SU-DHL-6 (cell line): ENCODE measurements at regions not wholly inside any gene's neighbourhood (a gene's known extent, or its start where the extent isn't known, plus 50 kb on each side); places are given as distances from the start of the nearest gene placed in this dataset.

Source experiments
- H2AFZ ChIP-seq: fragments of 200-600 bp; sonication (generic); 2 replicates; pipeline ENCODE4 v1.6.1; 2014; ENCODE audit warnings: low read depth, mild to moderate bottlenecking, moderate library complexity, mixed read lengths, antibody characterized with exemption, low read length; ENCODE audit not compliant: severe bottlenecking
- H3F3A ChIP-seq: fragments of 200-600 bp; shearing (Covaris generic); 2 replicates; pipeline ENCODE4 v1.6.0; 2016; ENCODE audit warnings: antibody characterized with exemption, mild to moderate bottlenecking; ENCODE audit not compliant: insufficient read depth
- H3K27ac ChIP-seq: fragments of 200-600 bp; sonication (generic); 2 replicates; pipeline ENCODE4 v1.5.1; 2016; ENCODE audit warnings: low read depth, mild to moderate bottlenecking, low read length, moderate library complexity, mixed read lengths
- H3K27me3 ChIP-seq: fragments of 200-600 bp; sonication (generic), shearing (Covaris generic); 2 replicates; pipeline ENCODE4 v1.6.0; 2014; ENCODE audit warnings: mild to moderate bottlenecking, low read length
- H3K36me3 ChIP-seq: fragments of 200-600 bp; sonication (generic); 2 replicates; pipeline ENCODE4 v1.6.1; 2014; ENCODE audit warnings: mild to moderate bottlenecking, low read length, mixed read lengths
- H3K4me2 ChIP-seq: fragments of 300-600, 200-600 bp; shearing (Covaris generic), sonication (generic); 2 replicates; pipeline ENCODE4 v1.6.0; 2014; ENCODE audit warnings: low read length, low read depth, mild to moderate bottlenecking; ENCODE audit not compliant: poor library complexity, severe bottlenecking
- H3K4me3 ChIP-seq: fragments of 200-600 bp; sonication (generic); 2 replicates; pipeline ENCODE4 v1.5.1; 2014; ENCODE audit warnings: antibody characterized with exemption, low read length, mild to moderate bottlenecking, mixed read lengths; ENCODE audit not compliant: insufficient read depth, poor library complexity, severe bottlenecking
- H3K79me2 ChIP-seq: fragments of 200-600 bp; sonication (generic); 2 replicates; pipeline ENCODE4 v1.6.1; 2014; ENCODE audit warnings: mild to moderate bottlenecking, low read length, moderate library complexity; ENCODE audit not compliant: insufficient read depth
- H3K9ac ChIP-seq: fragments of 200-600 bp; sonication (generic); 2 replicates; pipeline ENCODE4 v1.7.0; 2014; ENCODE audit warnings: mild to moderate bottlenecking, low read length
- H3K9me2 ChIP-seq: fragments of 200-600 bp; sonication (generic); replicated peaks from 2 replicates; pipeline ENCODE4 v1.6.1; 2014; ENCODE audit warnings: low read length; ENCODE audit not compliant: insufficient read depth
- H3K9me3 ChIP-seq: fragments of 200-600 bp; sonication (generic); 2 replicates; pipeline ENCODE4 v1.6.1; 2014; ENCODE audit warnings: low read length, mixed read lengths; ENCODE audit not compliant: insufficient read depth
- H4K20me1 ChIP-seq: fragments of 200-600 bp; sonication (generic); 2 replicates; pipeline ENCODE4 v1.6.1; 2014; ENCODE audit warnings: low read depth, mild to moderate bottlenecking, antibody characterized with exemption, low read length, moderate library complexity, mixed read lengths
- CTCF ChIP-seq: fragments of 200-600 bp; sonication (generic); IDR thresholded peaks from one replicate; pipeline ENCODE4 v1.5.1; 2017; ENCODE audit warnings: antibody characterized with exemption, mild to moderate bottlenecking, low read length, moderate library complexity; ENCODE audit not compliant: insufficient read depth, poor library complexity, severe bottlenecking
- EZH2phosphoT487 ChIP-seq: fragments of 200-600 bp; sonication (generic), shearing (Covaris generic); conservative IDR thresholded peaks from 2 replicates; pipeline ENCODE4 v1.6.1; 2018; ENCODE audit warnings: mild to moderate bottlenecking, antibody characterized with exemption, low read length, moderate library complexity, mixed read lengths

DNA sequence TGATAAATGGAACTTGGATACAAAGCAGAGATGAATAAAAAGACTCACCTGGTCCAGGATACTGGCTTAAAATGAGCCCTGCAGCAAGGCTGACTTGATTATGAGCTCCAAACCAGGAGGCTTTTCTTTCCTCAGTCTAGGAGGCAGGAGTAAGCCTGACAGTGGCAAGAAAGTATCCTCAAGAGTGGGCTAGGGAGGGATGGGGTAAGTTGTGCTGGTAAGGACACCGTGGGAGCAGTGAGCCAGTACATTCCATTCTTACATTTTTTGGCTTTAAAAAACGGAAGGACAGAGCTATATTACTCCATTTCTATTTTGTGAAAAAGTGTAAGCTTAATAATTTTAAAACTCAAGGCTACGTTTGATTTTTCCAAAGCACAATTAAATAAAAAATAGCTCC is 187.1 kb upstream of the DDI1 start:
- Histone ChIP-seq H3K36me3 (no peaks in the 10 kb centered on the region), H3K27me3 (no peaks in the 10 kb centered on the region), H3K27ac (no peak overlapping the region), H3F3A (no peaks in the 10 kb centered on the region), H3K4me2 (no peak overlapping the region), H3K79me2 (no peaks in the 10 kb centered on the region), H3K9ac (no peak overlapping the region), H2AFZ (no peak overlapping the region), H3K9me2 (no peaks in the 10 kb centered on the region), H3K4me3 (no peak overlapping the region), H4K20me1 (no peaks in the 10 kb centered on the region), H3K9me3 (no peaks in the 10 kb centered on the region)
- TF ChIP-seq EZH2phosphoT487 (no peak), CTCF (no peak)

GRCh38 chr11:103850419-103851165 is 185.8 kb upstream of the DDI1 start:
- Histone ChIP-seq H3K27ac (no peak overlapping the region), H3K4me3 (no peak overlapping the region), H3K4me2 (no peak overlapping the region), H2AFZ (no peak overlapping the region), H3K9me3 (no peaks in the 10 kb centered on the region), H3K36me3 (no peaks in the 10 kb centered on the region), H3F3A (no peaks in the 10 kb centered on the region), H3K27me3 (no peaks in the 10 kb centered on the region), H3K9ac (no peak overlapping the region), H3K79me2 (no peaks in the 10 kb centered on the region), H3K9me2 (no peaks in the 10 kb centered on the region), H4K20me1 (no peaks in the 10 kb centered on the region)
- TF ChIP-seq EZH2phosphoT487 (no peak), CTCF (no peak)

DNA sequence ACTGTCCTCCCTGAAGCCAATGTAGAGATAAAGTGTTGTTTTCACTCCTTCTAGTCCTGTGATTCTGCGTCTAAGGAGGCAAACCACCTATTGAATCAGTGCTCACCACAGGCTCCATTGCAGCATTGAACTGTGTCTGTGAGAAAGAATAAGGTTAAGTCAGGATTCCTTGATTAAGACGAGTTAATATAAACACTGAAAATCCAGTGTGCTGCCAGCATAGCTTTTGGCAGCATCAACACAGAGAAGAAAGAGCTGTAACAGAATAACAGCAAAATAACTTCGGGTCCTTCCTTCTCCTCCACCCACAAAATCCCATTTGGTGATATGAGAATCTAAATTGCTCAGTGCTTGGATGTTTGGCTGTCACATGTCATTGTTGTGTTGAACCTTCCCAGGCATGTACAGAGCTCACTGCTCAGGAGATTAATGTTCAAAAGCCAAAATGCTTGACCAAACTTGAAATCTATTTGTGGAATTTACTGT is 185.2 kb upstream of the DDI1 start:
- Histone ChIP-seq H3K79me2 (no peaks in the 10 kb centered on the region), H3K4me3 (no peak overlapping the region), H3K9me3 (no peaks in the 10 kb centered on the region), H3K9me2 (no peaks in the 10 kb centered on the region), H3K36me3 (no peaks in the 10 kb centered on the region), H3K9ac (no peak overlapping the region), H3K27me3 (no peaks in the 10 kb centered on the region), H3F3A (no peaks in the 10 kb centered on the region), H4K20me1 (no peaks in the 10 kb centered on the region), H3K27ac (no peak overlapping the region), H3K4me2 (no peak overlapping the region), H2AFZ (no peak overlapping the region)
- TF ChIP-seq EZH2phosphoT487 (no peak), CTCF (no peak)
